ENCODE measurements at regions not wholly inside any gene's neighbourhood (a gene's known extent, or its start where the extent isn't known, plus 50 kb on each side); places are given as distances from the start of the nearest gene placed in this dataset.

DNA sequence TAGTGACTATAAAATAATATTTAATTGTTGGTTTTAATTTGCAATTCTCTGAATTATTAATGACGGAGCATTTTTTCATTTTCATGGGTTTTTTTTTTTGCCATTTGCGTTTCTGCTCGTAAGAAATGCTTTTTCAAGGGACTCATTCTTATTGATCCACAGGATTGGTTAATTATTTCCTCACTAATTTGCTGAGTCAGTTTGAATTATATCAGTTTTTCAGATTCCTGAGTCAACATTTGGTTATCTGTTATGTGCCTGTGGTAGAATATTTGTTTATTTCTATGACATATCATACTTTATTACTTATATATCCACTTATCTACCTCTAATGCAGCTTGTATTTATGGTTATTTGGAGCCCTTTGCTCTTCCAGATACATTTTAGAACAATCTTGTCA is 257.0 kb upstream of the BTBD3 start:
- Histone ChIP-seq H3K36me3 (no peaks in the 10 kb centered on the region), H3K27me3 (no peaks in the 10 kb centered on the region), H3K9me3 (no peaks in the 10 kb centered on the region), H3K4me1 (no peaks in the 10 kb centered on the region), H3K4me3 (ENCODE audit: low read depth, low read length) (no peak overlapping the region)
- DNase-seq, result no peak
- TF ChIP-seq, protein P1, sequence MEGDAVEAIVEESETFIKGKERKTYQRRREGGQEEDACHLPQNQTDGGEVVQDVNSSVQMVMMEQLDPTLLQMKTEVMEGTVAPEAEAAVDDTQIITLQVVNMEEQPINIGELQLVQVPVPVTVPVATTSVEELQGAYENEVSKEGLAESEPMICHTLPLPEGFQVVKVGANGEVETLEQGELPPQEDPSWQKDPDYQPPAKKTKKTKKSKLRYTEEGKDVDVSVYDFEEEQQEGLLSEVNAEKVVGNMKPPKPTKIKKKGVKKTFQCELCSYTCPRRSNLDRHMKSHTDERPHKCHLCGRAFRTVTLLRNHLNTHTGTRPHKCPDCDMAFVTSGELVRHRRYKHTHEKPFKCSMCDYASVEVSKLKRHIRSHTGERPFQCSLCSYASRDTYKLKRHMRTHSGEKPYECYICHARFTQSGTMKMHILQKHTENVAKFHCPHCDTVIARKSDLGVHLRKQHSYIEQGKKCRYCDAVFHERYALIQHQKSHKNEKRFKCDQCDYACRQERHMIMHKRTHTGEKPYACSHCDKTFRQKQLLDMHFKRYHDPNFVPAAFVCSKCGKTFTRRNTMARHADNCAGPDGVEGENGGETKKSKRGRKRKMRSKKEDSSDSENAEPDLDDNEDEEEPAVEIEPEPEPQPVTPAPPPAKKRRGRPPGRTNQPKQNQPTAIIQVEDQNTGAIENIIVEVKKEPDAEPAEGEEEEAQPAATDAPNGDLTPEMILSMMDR (IDR thresholded peaks at IDR 0.05; ENCODE audit: low read depth, low read length), result no peak

DNA sequence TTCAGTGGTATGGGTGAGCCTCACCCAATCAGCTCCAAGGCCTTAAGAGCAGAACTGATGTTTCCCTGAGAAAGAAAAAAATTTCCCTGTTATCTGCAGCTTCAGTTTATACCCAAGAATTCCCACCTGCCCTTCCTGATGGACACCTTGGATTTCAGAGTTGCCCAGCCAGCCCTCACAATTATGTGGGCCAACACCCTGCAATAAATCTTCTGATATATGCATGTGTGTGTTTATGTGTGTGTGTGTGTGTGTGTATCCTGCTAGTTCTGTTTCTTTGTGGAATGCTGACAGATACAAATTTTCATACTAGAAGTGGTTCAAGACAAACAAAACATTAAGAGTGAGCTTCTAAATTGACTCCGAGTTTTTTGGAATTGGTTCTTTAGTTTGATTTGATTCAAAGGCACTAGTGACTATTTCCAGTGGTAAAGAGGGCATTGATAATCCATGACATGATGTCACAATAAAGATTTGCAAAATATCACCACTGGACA is 246.6 kb upstream of the BTBD3 start:
- Histone ChIP-seq H3K4me1 (no peaks in the 10 kb centered on the region), H3K27me3 (no peaks in the 10 kb centered on the region)

DNA sequence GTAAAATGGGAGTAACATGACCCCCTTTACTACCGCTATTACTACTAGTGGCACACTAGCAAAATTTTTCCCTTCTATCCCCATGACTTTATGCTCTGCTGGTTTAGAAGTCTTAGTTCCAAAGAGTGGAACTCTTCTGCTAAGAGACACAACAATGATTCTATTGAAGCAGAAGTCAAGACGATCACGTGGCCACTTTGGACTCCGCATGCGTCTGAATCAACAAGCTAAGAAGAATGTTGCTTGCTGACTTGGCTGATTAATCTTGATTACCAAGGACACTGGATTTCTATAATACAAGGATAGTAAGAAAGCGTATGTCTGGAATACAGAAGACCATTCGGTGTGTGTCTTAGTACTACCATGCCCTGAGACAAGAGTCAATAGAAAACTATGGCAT is 244.7 kb upstream of the BTBD3 start:
- Histone ChIP-seq H3K36me3 (no peaks in the 10 kb centered on the region), H3K9me3 (no peaks in the 10 kb centered on the region), H3K4me3 (ENCODE audit: low read depth, low read length) (no peak overlapping the region), H3K27me3 (no peaks in the 10 kb centered on the region), H3K4me1 (no peaks in the 10 kb centered on the region)
- TF ChIP-seq, protein P1 (IDR thresholded peaks at IDR 0.05; ENCODE audit: low read depth, low read length), result no peak
- no peak for DNase-seq

More for the DNA sequence above, 246.6 kb upstream of the BTBD3 start:
- H3K36me3 ChIP-seq, result no peaks in the 10 kb centered on the region
- H3K9me3 ChIP-seq, result no peaks in the 10 kb centered on the region
- DNase-seq, result no peak
- TF ChIP-seq, protein P1 (IDR thresholded peaks at IDR 0.05; ENCODE audit: low read depth, low read length), result no peak
- H3K4me3 ChIP-seq (ENCODE audit: low read depth, low read length), result no peak overlapping the region

DNA sequence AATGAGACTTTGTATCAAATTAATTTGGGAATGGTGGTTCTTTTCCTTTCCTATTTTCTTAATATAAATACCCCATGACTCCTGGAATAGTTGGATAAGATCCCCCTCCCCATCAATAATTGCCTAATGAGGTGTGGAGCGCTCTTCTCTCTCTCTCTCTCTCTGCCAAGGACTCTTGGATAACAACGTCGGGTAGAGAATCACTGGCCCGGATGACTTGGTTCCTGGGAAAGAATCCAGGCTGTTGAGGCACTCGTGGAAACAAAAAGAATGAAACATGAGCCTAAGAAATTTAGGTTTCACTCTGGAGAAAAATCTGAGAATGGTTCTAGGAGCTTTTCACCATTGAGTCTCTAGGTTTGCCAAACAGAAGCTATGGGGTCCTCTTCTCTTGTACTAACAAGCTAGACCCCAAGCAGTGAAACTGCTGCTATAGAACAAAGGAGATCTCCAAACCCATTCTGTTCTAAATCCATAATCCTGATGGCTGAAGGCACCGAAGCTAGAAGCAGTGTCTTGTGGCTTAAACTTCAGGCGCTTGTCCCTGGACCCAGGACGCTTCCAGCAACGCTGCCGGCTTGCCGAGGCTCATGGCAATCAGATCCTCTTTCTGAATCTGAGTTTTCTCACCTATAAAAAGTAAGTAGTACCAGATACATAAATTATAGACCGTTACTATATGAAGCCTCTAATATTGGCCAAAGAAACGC is 241.6 kb upstream of the BTBD3 start:
- TF ChIP-seq, protein P1 (IDR thresholded peaks at IDR 0.05; ENCODE audit: low read depth, low read length), result no peak
- no peaks in the 10 kb centered on the region for H3K4me1 ChIP-seq
- H3K36me3 ChIP-seq, result no peaks in the 10 kb centered on the region
- no peak overlapping the region for H3K4me3 ChIP-seq (ENCODE audit: low read depth, low read length)
- no peak for DNase-seq
- no peaks in the 10 kb centered on the region for H3K27me3 ChIP-seq
- H3K9me3 ChIP-seq, result no peaks in the 10 kb centered on the region

DNA sequence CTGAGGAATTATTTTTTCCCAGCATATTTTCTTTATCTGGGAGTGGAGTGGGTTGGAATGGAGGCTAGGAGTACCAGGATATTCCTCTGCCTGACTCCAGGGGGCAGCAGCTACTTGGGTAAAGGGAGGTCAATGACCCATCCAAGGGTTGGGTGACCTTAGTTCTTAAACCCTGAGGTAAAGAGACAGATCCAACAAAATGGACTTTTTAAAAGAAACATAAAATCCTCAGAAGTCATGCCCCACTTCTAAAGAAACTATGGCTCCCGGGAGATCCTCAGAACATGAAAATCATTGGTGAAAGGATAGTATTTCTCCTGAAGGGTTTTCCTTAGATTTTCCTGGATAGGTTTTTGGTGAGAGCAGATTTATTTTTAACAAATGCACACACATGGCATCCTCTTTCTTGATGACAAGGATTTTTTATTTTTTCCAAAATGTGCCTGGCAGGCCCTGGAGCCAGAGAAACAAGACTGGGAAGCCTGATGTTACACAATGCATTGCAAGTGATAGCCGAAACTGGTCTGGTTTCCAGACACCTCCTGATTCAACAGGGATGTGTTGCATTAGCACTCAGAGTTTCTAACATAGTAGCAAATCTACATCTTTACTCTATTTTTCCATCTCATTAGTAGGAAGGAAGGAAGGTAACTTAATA is 240.9 kb upstream of the BTBD3 start:
- Histone ChIP-seq H3K4me3 (ENCODE audit: low read depth, low read length) (no peak overlapping the region), H3K4me1 (no peaks in the 10 kb centered on the region), H3K36me3 (no peaks in the 10 kb centered on the region), H3K9me3 (no peaks in the 10 kb centered on the region), H3K27me3 (no peaks in the 10 kb centered on the region)
- TF ChIP-seq, protein P1 (IDR thresholded peaks at IDR 0.05; ENCODE audit: low read depth, low read length), result peak; percentile 81
- peak; percentile 58 for DNase-seq

DNA sequence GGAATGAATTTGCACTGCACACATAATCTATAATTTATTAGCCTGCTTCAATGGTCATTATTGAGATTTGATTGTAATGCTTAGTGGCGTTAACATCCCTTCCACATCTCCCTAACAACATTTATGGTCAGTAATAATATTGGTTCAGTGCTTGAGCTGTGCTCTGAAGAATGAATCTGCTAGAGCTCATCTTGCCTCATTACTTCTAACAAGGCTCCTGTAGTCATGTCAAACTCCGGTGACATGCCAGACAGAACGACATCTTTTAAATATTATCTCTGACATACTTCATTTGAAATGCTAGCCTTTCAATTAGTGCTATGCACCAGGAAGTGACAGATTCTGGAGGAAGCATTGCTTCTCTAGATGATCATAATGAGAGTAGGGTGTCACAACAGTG is 240.3 kb upstream of the BTBD3 start:
- no peak for DNase-seq
- Histone ChIP-seq H3K4me3 (ENCODE audit: low read depth, low read length) (no peak overlapping the region), H3K9me3 (no peaks in the 10 kb centered on the region), H3K36me3 (no peaks in the 10 kb centered on the region), H3K4me1 (no peaks in the 10 kb centered on the region), H3K27me3 (no peaks in the 10 kb centered on the region)
- TF ChIP-seq, protein P1 (IDR thresholded peaks at IDR 0.05; ENCODE audit: low read depth, low read length), result no peak
